ENCODE measurements at regions not wholly inside any gene's neighbourhood (a gene's known extent, or its start where the extent isn't known, plus 50 kb on each side); places are given as distances from the start of the nearest gene placed in this dataset.

GRCh38 chr2:103462712-103463111 is 700.9 kb downstream of the TMEM182 start:
- no peak for TF ChIP-seq REST (IDR thresholded peaks at IDR 0.05; ENCODE audit: insufficient read depth in 1 of 2, low read depth in 2 of 2, low read length in 2 of 2)
- no peak for TF ChIP-seq TAF1 (IDR thresholded peaks at IDR 0.05; ENCODE audit: borderline replicate concordance, insufficient read depth, low read length)
- no peak for TF ChIP-seq POLR2AphosphoS5 (IDR thresholded peaks at IDR 0.05; ENCODE audit: low read depth, low read length)
